SK-N-DZ (cell line): ENCODE measurements at regions not wholly inside any gene's neighbourhood (a gene's known extent, or its start where the extent isn't known, plus 50 kb on each side); places are given as distances from the start of the nearest gene placed in this dataset.
"Not testable (repeated sequence)": the region's sequence is repeated elsewhere in the genome, so short reads cannot be mapped to it uniquely, and the experiment has no call there.

Source experiments
- DNase-seq: peaks from one replicate; pipeline ENCODE4 v3.0.0-alpha.2; 2015; ENCODE audit warnings: low spot score

GRCh38 chr7:97234494-97234893 is 117.0 kb downstream of the SDHAF3 start:
- not testable (repeated sequence) for DNase-seq

- no peak for DNase-seq
These were observed 128.8 kb downstream of the SDHAF3 start for GRCh38 chr7:97246317-97246716.

- DNase-seq: not testable (repeated sequence)
These were observed 140.7 kb downstream of the SDHAF3 start for GRCh38 chr7:97258187-97258586.

GRCh38 chr7:97269741-97270140 is 152.2 kb downstream of the SDHAF3 start:
- no peak for DNase-seq

- no peak for DNase-seq
These were observed 152.8 kb downstream of the SDHAF3 start for GRCh38 chr7:97270280-97270679.

GRCh38 chr7:97271619-97272018 is 154.1 kb downstream of the SDHAF3 start:
- DNase-seq: no peak

GRCh38 chr7:97272237-97272975 is 154.9 kb downstream of the SDHAF3 start:
- DNase-seq: no peak

GRCh38 chr7:97275475-97275874 is 158.0 kb downstream of the SDHAF3 start:
- DNase-seq: no peak

GRCh38 chr7:97280950-97281349 is 163.5 kb downstream of the SDHAF3 start:
- no peak for DNase-seq

- DNase-seq: no peak
These were observed 167.8 kb downstream of the SDHAF3 start for GRCh38 chr7:97285348-97285747.

GRCh38 chr7:97293031-97293430 is 175.5 kb downstream of the SDHAF3 start:
- no peak for DNase-seq

GRCh38 chr7:97298561-97298960 is 181.1 kb downstream of the SDHAF3 start:
- DNase-seq: no peak

- no peak for DNase-seq
These were observed 188.1 kb downstream of the SDHAF3 start for GRCh38 chr7:97305589-97305988.

- no peak for DNase-seq
These were observed 190.1 kb downstream of the SDHAF3 start for GRCh38 chr7:97307521-97308108.

- no peak for DNase-seq
These were observed 196.4 kb downstream of the SDHAF3 start for GRCh38 chr7:97313900-97314299.

- DNase-seq: no peak
These were observed 200.1 kb downstream of the SDHAF3 start for GRCh38 chr7:97317575-97317974.

GRCh38 chr7:97329871-97330270 is 212.4 kb downstream of the SDHAF3 start:
- not testable (repeated sequence) for DNase-seq

GRCh38 chr7:97337849-97338248 is 220.4 kb downstream of the SDHAF3 start:
- no peak for DNase-seq

- no peak for DNase-seq
These were observed 225.0 kb downstream of the SDHAF3 start for GRCh38 chr7:97342512-97342911.

- DNase-seq: no peak
These were observed 228.9 kb downstream of the SDHAF3 start for GRCh38 chr7:97346349-97346748.

GRCh38 chr7:97351488-97351887 is 234.0 kb downstream of the SDHAF3 start:
- no peak for DNase-seq

GRCh38 chr7:97357459-97357858 is 240.0 kb downstream of the SDHAF3 start:
- DNase-seq: no peak

- DNase-seq: no peak
These were observed 255.4 kb downstream of the SDHAF3 start for GRCh38 chr7:97372882-97373281.
